Loucy (cell line): ENCODE measurements at regions not wholly inside any gene's neighbourhood (a gene's known extent, or its start where the extent isn't known, plus 50 kb on each side); places are given as distances from the start of the nearest gene placed in this dataset.

Source experiments
- H2AFZ ChIP-seq: fragments of 200-600 bp; sonication (generic); 2 replicates; pipeline ENCODE4 v1.6.0; 2016; ENCODE audit warnings: antibody characterized with exemption, mild to moderate bottlenecking, low read length, moderate library complexity
- H3F3A ChIP-seq: fragments of 200-600 bp; 2 replicates; pipeline ENCODE4 v1.6.0; 2016; ENCODE audit warnings: antibody characterized with exemption, low read depth, mild to moderate bottlenecking
- H3K27me3 ChIP-seq: fragments of 200-600 bp; sonication (generic); 2 replicates; pipeline ENCODE4 v1.6.1; 2014; ENCODE audit warnings: low read length, mild to moderate bottlenecking; ENCODE audit not compliant: insufficient read depth, poor library complexity, severe bottlenecking
- H3K36me3 ChIP-seq: fragments of 200-600 bp; sonication (generic); 2 replicates; pipeline ENCODE4 v1.6.1; 2016; ENCODE audit warnings: low read length; ENCODE audit not compliant: insufficient read depth
- H3K4me1 ChIP-seq: fragments of 200-600 bp; sonication (generic); 2 replicates; pipeline ENCODE4 v1.5.1; 2014; ENCODE audit warnings: low read length, mild to moderate bottlenecking; ENCODE audit not compliant: insufficient read depth, poor library complexity, severe bottlenecking
- H3K4me2 ChIP-seq: fragments of 200-600 bp; sonication (generic); 2 replicates; pipeline ENCODE4 v1.6.0; 2014; ENCODE audit warnings: antibody characterized with exemption, low read length, low read depth, mild to moderate bottlenecking; ENCODE audit not compliant: poor library complexity, severe bottlenecking
- H3K4me3 ChIP-seq: fragments of 200-600 bp; sonication (generic); 2 replicates; pipeline ENCODE4 v1.5.1; 2014; ENCODE audit warnings: low read length, mild to moderate bottlenecking, mixed read lengths; ENCODE audit not compliant: poor library complexity, severe bottlenecking
- H3K79me2 ChIP-seq: fragments of 200-600 bp; sonication (generic); 2 replicates; pipeline ENCODE4 v1.6.1; 2014; ENCODE audit warnings: low read length; ENCODE audit not compliant: insufficient read depth
- H3K9ac ChIP-seq: fragments of 200-600 bp; sonication (generic); 2 replicates; pipeline ENCODE4 v1.6.0; 2014; ENCODE audit warnings: mild to moderate bottlenecking, low read depth, low read length, moderate library complexity; ENCODE audit not compliant: poor library complexity, severe bottlenecking
- H3K9me2 ChIP-seq: fragments of 200-600 bp; sonication (generic); replicated peaks from 2 replicates; pipeline ENCODE4 v1.6.1; 2016; ENCODE audit warnings: low read depth, low read length, mixed read lengths
- H3K9me3 ChIP-seq: fragments of 200-600 bp; sonication (generic); 2 replicates; pipeline ENCODE4 v1.6.1; 2014; ENCODE audit warnings: mild to moderate bottlenecking, antibody characterized with exemption, low read length, low read depth; ENCODE audit not compliant: insufficient read depth
- H4K20me1 ChIP-seq: fragments of 200-600 bp; sonication (generic); 2 replicates; pipeline ENCODE4 v1.6.0; 2014; ENCODE audit warnings: antibody characterized with exemption, low read length, mild to moderate bottlenecking; ENCODE audit not compliant: insufficient read depth, poor library complexity, severe bottlenecking
- CTCF ChIP-seq: fragments of 200-600 bp; sonication (generic); conservative IDR thresholded peaks from 2 replicates; pipeline ENCODE4 v1.5.1; 2014; ENCODE audit warnings: mild to moderate bottlenecking, antibody characterized with exemption, low read length
- EZH2phosphoT487 ChIP-seq: fragments of 200-600 bp; IDR thresholded peaks from 2 replicates; pipeline ENCODE4 v1.6.1; 2018; ENCODE audit warnings: antibody characterized with exemption, mild to moderate bottlenecking, moderate library complexity, borderline replicate concordance

GRCh38 chr4:126346654-126347053 is 1031.9 kb downstream of the FAT4 start:
- Histone ChIP-seq H3K4me2 (no peak overlapping the region), H3K79me2 (no peaks in the 10 kb centered on the region), H3K4me3 (no peak overlapping the region), H3K9me3 (no peaks in the 10 kb centered on the region), H3K36me3 (no peaks in the 10 kb centered on the region), H3K4me1 (no peaks in the 10 kb centered on the region), H3K9me2 (no peaks in the 10 kb centered on the region), H3K9ac (no peak overlapping the region), H4K20me1 (no peaks in the 10 kb centered on the region), H3K27me3 (no peaks in the 10 kb centered on the region), H3F3A (no peaks in the 10 kb centered on the region), H2AFZ (no peak overlapping the region)
- TF ChIP-seq CTCF = no peak
- TF ChIP-seq EZH2phosphoT487 = no peak

DNA sequence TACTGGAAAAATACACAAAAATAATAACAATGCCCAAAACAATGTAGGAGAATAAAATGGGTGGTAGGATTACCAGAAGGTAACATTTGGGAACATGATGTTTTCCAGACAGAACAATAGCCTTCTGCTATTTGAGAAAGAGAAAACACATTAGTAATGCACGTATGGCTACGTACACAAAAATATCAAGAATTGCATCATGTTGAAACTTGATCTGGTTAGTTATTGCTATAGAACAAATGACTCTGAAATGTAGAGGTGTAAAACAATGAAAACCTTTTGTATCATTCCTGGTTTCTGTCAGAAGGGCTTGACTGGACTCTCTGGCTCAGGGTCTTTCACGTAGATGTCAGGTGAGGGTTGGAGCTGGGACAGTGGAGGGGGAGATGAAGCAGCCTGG is 1040.0 kb downstream of the FAT4 start:
- H3K4me2 ChIP-seq = no peak overlapping the region
- no peaks in the 10 kb centered on the region for H3K36me3 ChIP-seq
- H3K9me3 ChIP-seq = no peaks in the 10 kb centered on the region
- H3K27me3 ChIP-seq = no peaks in the 10 kb centered on the region
- no peaks in the 10 kb centered on the region for H3F3A ChIP-seq
- H3K9me2 ChIP-seq = no peaks in the 10 kb centered on the region
- no peak overlapping the region for H3K4me3 ChIP-seq
- H3K9ac ChIP-seq = no peak overlapping the region
- no peak overlapping the region for H2AFZ ChIP-seq
- TF ChIP-seq CTCF (no peak), EZH2phosphoT487 (no peak)
- no peaks in the 10 kb centered on the region for H4K20me1 ChIP-seq
- no peaks in the 10 kb centered on the region for H3K79me2 ChIP-seq
- no peaks in the 10 kb centered on the region for H3K4me1 ChIP-seq

DNA sequence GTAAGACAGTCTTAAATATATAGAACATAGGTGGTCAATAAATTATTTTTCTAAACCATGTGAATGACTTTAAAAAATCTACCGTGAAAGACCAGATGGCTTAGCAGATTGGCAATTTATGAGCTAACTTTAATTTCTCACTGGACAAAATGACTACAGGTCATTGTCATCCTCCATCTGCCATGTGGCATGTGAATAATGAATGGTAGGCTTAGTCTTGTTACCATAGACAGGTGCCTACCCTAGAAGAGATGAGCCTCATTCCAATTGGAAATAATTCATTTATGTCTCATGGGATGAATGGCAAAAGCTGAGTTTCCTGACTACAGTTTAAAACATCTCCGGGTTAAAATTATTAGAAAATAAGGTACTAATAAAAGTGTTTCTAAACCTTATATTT is 1043.3 kb downstream of the FAT4 start:
- Histone ChIP-seq H3K9me3 (no peaks in the 10 kb centered on the region), H2AFZ (no peak overlapping the region), H3F3A (no peaks in the 10 kb centered on the region), H3K4me2 (no peak overlapping the region), H3K9ac (no peak overlapping the region), H3K79me2 (no peaks in the 10 kb centered on the region), H3K9me2 (no peaks in the 10 kb centered on the region), H3K4me3 (no peak overlapping the region), H4K20me1 (no peaks in the 10 kb centered on the region), H3K27me3 (no peaks in the 10 kb centered on the region), H3K4me1 (no peaks in the 10 kb centered on the region), H3K36me3 (no peaks in the 10 kb centered on the region)
- no peak for TF ChIP-seq CTCF
- no peak for TF ChIP-seq EZH2phosphoT487
